Liver (tissue), 8 donors: ENCODE measurements at regions not wholly inside any gene's neighbourhood (a gene's known extent, or its start where the extent isn't known, plus 50 kb on each side); places are given as distances from the start of the nearest gene placed in this dataset.

Source experiments
- DNase-seq: peaks from one replicate; pipeline ENCODE4 v3.0.0-alpha.2; 2017; ENCODE audit warnings: low spot score
- H3K27ac ChIP-seq, 2 donors: one replicate each; pipeline ENCODE4 v1.7.0; 2013; ENCODE audit warnings: inconsistent platforms in 2 of 2, low read length in 2 of 2, control low read depth in 1 of 2, low read depth in 1 of 2, mild to moderate bottlenecking in 1 of 2
- H3K27me3 ChIP-seq, 4 donors: one replicate each; pipeline versions ENCODE4 v1.6.1 to v1.7.0; 2013; ENCODE audit warnings: low read length in 3 of 4, inconsistent platforms in 1 of 4, mild to moderate bottlenecking in 1 of 4, moderate library complexity in 1 of 4; ENCODE audit not compliant: control insufficient read depth in 4 of 4, insufficient read depth in 4 of 4
- H3K36me3 ChIP-seq, 4 donors: one replicate each; pipeline versions ENCODE4 v1.6.1 to v1.7.0; 2013; ENCODE audit warnings: low read length in 3 of 4, mild to moderate bottlenecking in 3 of 4, low read depth in 1 of 4, moderate library complexity in 1 of 4; ENCODE audit not compliant: control insufficient read depth in 4 of 4, insufficient read depth in 3 of 4
- H3K4me1 ChIP-seq, 4 donors: one replicate each; pipeline versions ENCODE4 v1.6.1 to v1.7.0; 2013; ENCODE audit warnings: low read length in 3 of 4, mild to moderate bottlenecking in 3 of 4, moderate library complexity in 1 of 4; ENCODE audit not compliant: control insufficient read depth in 4 of 4, insufficient read depth in 4 of 4
- H3K4me3 ChIP-seq, 3 donors: one replicate each; pipeline versions ENCODE4 v1.6.1 to v1.7.0; 2013; ENCODE audit warnings: low read length in 3 of 3, control low read depth in 1 of 3, low read depth in 1 of 3, mild to moderate bottlenecking in 1 of 3
- H3K9ac ChIP-seq, 2 donors: one replicate each; pipeline ENCODE4 v1.7.0; 2013; ENCODE audit warnings: low read length in 2 of 2, mild to moderate bottlenecking in 2 of 2, moderate library complexity in 2 of 2, control low read depth in 1 of 2, low read depth in 1 of 2
- H3K9me3 ChIP-seq, 4 donors: one replicate each; pipeline versions ENCODE4 v1.6.1 to v1.7.0; 2013; ENCODE audit warnings: low read length in 3 of 4; ENCODE audit not compliant: control insufficient read depth in 4 of 4
- EGR1 ChIP-seq, 2 donors: IDR thresholded peaks; 2 replicates each; pipeline ENCODE4 v1.6.1; 2016 to 2018; ENCODE audit warnings: antibody characterized with exemption in 2 of 2, low read depth in 2 of 2
- FOXA1 ChIP-seq: IDR thresholded peaks from 2 replicates; pipeline ENCODE4 v1.6.1; 2016; ENCODE audit warnings: antibody characterized with exemption
- FOXA2 ChIP-seq: IDR thresholded peaks from 2 replicates; pipeline ENCODE4 v1.6.1; 2016; ENCODE audit warnings: antibody characterized with exemption
- GABPA ChIP-seq, 2 donors: IDR thresholded peaks in 1 of 2; conservative IDR thresholded peaks in 1 of 2; 2 replicates each; pipeline ENCODE4 v1.6.1; 2016; ENCODE audit warnings: antibody characterized with exemption in 2 of 2, mild to moderate bottlenecking in 1 of 2, moderate library complexity in 1 of 2
- HNF4A ChIP-seq, 2 donors: conservative IDR thresholded peaks; 2 replicates each; pipeline ENCODE4 v1.6.1; 2016; ENCODE audit warnings: antibody characterized with exemption in 2 of 2, mild to moderate bottlenecking in 2 of 2
- HNF4G ChIP-seq: IDR thresholded peaks from 2 replicates; pipeline ENCODE4 v1.6.1; 2016; ENCODE audit warnings: antibody characterized with exemption
- JUND ChIP-seq, 2 donors: IDR thresholded peaks; 2 replicates each; pipeline ENCODE4 v1.6.1; 2016; ENCODE audit warnings: antibody characterized with exemption in 2 of 2
- NR2F2 ChIP-seq: IDR thresholded peaks from 2 replicates; pipeline ENCODE4 v1.6.1; 2016; ENCODE audit warnings: antibody characterized with exemption
- RAD21 ChIP-seq, 2 donors: IDR thresholded peaks; 2 replicates each; pipeline ENCODE4 v1.6.1; 2016; ENCODE audit warnings: antibody characterized with exemption in 2 of 2, mild to moderate bottlenecking in 2 of 2
- RXRA ChIP-seq, 2 donors: IDR thresholded peaks; 2 replicates each; pipeline ENCODE4 v1.6.1; 2017 to 2018; ENCODE audit warnings: antibody characterized with exemption in 2 of 2, mild to moderate bottlenecking in 1 of 2
- SP1 ChIP-seq: IDR thresholded peaks from 2 replicates; pipeline ENCODE4 v1.6.1; 2018; ENCODE audit warnings: antibody characterized with exemption, mild to moderate bottlenecking
- TAF1 ChIP-seq: conservative IDR thresholded peaks from 2 replicates; pipeline ENCODE4 v1.6.1; 2016; ENCODE audit warnings: antibody characterized with exemption, mild to moderate bottlenecking
- YY1 ChIP-seq: IDR thresholded peaks from 2 replicates; pipeline ENCODE4 v1.6.1; 2016; ENCODE audit warnings: antibody characterized with exemption, mild to moderate bottlenecking
- WGBS: extraction: QIAGEN DNeasy Blood & Tissue Kit; methylation state at CpG from one replicate; pipeline ENCODE4 v1.1.7; 2013; 5-methylcytosine and 5-hydroxymethylcytosine counted together
- TF ChIP-seq, protein P1 (sequence below): IDR thresholded peaks from 2 replicates; pipeline ENCODE4 v1.6.1; 2016; ENCODE audit warnings: antibody characterized with exemption
- TF ChIP-seq, protein P2 (sequence below): IDR thresholded peaks from 2 replicates; pipeline ENCODE4 v1.6.1; 2016; ENCODE audit warnings: antibody characterized with exemption
- TF ChIP-seq, protein P3 (sequence below): IDR thresholded peaks from 2 replicates; pipeline ENCODE4 v1.6.1; 2016; ENCODE audit warnings: antibody characterized with exemption
- TF ChIP-seq, protein P4 (sequence below): fragments of 150-350 bp; IDR thresholded peaks from 2 replicates; pipeline ENCODE4 v1.5.1; 2017; ENCODE audit warnings: improper control_type of control experiment, low read depth, low read length; ENCODE audit not compliant: missing input control
- TF ChIP-seq, protein P5 (sequence below): IDR thresholded peaks from 2 replicates; pipeline ENCODE4 v1.6.1; 2016; ENCODE audit warnings: antibody characterized with exemption, mild to moderate bottlenecking
- donor health status: healthy.
- donor health status: healthy.
- donor health status: healthy.
- donor health status: healthy.
- donor health status: healthy.

DNA sequence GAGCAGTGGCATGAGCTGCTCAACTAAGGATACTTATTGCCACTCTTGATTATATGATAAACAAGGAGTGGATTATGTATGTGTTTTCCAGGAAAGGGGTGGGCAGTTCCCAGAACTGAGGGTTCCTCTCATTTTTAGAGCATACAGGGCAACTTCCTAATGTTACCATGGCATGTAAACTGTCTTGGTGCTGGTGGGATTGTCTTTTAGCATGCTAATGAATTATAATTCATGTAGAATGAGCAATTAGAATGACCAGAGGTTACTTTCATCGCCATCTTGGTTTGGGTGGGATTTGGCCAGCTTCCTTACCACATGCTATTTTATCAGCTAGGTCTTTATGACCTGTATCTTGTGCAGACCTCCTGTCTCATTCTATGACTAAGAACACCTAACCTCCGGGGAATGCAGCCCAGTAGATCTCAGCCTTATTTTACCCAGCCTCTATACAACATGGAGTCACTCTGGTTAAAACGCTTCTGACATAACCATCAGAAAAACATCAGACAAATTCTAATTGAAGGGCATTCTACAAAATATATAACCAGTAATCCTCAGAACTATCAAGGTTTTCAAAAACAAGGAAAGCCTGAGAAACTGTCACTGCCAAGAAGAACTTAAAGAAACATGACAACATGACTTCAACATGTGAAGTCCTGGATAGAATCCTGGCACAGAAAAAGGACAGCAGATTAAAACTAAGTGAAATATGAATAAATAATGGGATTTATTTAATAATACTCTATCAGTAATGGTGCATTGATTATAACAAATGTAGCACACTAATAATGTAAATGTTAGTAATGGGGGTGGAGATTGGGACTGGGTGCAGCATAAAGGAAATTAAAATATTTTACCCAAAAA lies 365.0 kb downstream of the SEMA3D start (continued):
- TF ChIP-seq, protein P1, sequence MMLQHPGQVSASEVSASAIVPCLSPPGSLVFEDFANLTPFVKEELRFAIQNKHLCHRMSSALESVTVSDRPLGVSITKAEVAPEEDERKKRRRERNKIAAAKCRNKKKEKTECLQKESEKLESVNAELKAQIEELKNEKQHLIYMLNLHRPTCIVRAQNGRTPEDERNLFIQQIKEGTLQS = no peak

DNA sequence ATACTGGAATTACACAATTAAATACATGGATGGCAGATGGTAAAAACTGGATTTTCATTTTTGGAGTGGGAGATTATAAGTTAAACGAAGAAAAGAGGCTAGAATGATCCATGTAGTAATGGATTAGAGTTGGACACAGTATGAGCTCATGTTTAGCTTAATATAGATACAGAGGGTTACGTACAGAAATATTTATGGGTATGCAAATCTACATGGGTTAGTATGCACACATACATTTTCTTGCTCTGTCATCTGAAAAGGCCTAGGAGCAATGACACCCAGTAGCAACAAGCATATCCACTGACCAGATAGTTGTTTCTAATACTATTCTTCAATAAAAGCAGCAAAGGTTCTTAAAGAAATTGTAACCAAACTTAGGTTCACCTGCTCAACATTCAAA lies 366.4 kb downstream of the SEMA3D start:
- peaks cover 0 to 2% (median 0%) of the 10 kb centered on the region in 4 donors for H3K9me3 ChIP-seq
- no peak for TF ChIP-seq YY1
- no peak for TF ChIP-seq FOXA2
- no peak for TF ChIP-seq HNF4G
- no peak for TF ChIP-seq SP1
- TF ChIP-seq, protein P2, sequence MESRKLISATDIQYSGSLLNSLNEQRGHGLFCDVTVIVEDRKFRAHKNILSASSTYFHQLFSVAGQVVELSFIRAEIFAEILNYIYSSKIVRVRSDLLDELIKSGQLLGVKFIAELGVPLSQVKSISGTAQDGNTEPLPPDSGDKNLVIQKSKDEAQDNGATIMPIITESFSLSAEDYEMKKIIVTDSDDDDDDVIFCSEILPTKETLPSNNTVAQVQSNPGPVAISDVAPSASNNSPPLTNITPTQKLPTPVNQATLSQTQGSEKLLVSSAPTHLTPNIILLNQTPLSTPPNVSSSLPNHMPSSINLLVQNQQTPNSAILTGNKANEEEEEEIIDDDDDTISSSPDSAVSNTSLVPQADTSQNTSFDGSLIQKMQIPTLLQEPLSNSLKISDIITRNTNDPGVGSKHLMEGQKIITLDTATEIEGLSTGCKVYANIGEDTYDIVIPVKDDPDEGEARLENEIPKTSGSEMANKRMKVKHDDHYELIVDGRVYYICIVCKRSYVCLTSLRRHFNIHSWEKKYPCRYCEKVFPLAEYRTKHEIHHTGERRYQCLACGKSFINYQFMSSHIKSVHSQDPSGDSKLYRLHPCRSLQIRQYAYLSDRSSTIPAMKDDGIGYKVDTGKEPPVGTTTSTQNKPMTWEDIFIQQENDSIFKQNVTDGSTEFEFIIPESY = no peak
- TF ChIP-seq HNF4A (conservative IDR thresholded peaks at IDR 0.05) = no peak
- TF ChIP-seq GABPA (IDR thresholded peaks at IDR 0.05 in 1 of 2, conservative IDR thresholded peaks at IDR 0.05 in 1 of 2) = no peak
- TF ChIP-seq TAF1 = no peak
- TF ChIP-seq JUND (IDR thresholded peaks at IDR 0.05) = no peak
- no peak for TF ChIP-seq RAD21 (IDR thresholded peaks at IDR 0.05)
- TF ChIP-seq, protein P3, sequence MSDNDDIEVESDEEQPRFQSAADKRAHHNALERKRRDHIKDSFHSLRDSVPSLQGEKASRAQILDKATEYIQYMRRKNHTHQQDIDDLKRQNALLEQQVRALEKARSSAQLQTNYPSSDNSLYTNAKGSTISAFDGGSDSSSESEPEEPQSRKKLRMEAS = no peak
- TF ChIP-seq, protein P1 = no peak
- TF ChIP-seq, protein P4, sequence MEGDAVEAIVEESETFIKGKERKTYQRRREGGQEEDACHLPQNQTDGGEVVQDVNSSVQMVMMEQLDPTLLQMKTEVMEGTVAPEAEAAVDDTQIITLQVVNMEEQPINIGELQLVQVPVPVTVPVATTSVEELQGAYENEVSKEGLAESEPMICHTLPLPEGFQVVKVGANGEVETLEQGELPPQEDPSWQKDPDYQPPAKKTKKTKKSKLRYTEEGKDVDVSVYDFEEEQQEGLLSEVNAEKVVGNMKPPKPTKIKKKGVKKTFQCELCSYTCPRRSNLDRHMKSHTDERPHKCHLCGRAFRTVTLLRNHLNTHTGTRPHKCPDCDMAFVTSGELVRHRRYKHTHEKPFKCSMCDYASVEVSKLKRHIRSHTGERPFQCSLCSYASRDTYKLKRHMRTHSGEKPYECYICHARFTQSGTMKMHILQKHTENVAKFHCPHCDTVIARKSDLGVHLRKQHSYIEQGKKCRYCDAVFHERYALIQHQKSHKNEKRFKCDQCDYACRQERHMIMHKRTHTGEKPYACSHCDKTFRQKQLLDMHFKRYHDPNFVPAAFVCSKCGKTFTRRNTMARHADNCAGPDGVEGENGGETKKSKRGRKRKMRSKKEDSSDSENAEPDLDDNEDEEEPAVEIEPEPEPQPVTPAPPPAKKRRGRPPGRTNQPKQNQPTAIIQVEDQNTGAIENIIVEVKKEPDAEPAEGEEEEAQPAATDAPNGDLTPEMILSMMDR = no peak
- no peak for TF ChIP-seq FOXA1
- TF ChIP-seq, protein P5, sequence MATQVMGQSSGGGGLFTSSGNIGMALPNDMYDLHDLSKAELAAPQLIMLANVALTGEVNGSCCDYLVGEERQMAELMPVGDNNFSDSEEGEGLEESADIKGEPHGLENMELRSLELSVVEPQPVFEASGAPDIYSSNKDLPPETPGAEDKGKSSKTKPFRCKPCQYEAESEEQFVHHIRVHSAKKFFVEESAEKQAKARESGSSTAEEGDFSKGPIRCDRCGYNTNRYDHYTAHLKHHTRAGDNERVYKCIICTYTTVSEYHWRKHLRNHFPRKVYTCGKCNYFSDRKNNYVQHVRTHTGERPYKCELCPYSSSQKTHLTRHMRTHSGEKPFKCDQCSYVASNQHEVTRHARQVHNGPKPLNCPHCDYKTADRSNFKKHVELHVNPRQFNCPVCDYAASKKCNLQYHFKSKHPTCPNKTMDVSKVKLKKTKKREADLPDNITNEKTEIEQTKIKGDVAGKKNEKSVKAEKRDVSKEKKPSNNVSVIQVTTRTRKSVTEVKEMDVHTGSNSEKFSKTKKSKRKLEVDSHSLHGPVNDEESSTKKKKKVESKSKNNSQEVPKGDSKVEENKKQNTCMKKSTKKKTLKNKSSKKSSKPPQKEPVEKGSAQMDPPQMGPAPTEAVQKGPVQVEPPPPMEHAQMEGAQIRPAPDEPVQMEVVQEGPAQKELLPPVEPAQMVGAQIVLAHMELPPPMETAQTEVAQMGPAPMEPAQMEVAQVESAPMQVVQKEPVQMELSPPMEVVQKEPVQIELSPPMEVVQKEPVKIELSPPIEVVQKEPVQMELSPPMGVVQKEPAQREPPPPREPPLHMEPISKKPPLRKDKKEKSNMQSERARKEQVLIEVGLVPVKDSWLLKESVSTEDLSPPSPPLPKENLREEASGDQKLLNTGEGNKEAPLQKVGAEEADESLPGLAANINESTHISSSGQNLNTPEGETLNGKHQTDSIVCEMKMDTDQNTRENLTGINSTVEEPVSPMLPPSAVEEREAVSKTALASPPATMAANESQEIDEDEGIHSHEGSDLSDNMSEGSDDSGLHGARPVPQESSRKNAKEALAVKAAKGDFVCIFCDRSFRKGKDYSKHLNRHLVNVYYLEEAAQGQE = no peak
- no peak for TF ChIP-seq EGR1 (IDR thresholded peaks at IDR 0.05; ENCODE audit: low read depth in 2 of 2)
- TF ChIP-seq RXRA (IDR thresholded peaks at IDR 0.05) = no peak
- no peak for TF ChIP-seq NR2F2
- no peak overlapping the region for H3K27ac ChIP-seq
- no peak overlapping the region for H3K9ac ChIP-seq
- H3K4me3 ChIP-seq = no peak overlapping the region
- no peaks in the 10 kb centered on the region for H3K36me3 ChIP-seq
- no peaks in the 10 kb centered on the region for H3K4me1 ChIP-seq
- WGBS = 3% methylated on average over 2 of the region's 2 CpGs
- H3K27me3 ChIP-seq = no peaks in the 10 kb centered on the region
- DNase-seq = no peak
